ENCODE measurements at regions not wholly inside any gene's neighbourhood (a gene's known extent, or its start where the extent isn't known, plus 50 kb on each side); places are given as distances from the start of the nearest gene placed in this dataset.

DNA sequence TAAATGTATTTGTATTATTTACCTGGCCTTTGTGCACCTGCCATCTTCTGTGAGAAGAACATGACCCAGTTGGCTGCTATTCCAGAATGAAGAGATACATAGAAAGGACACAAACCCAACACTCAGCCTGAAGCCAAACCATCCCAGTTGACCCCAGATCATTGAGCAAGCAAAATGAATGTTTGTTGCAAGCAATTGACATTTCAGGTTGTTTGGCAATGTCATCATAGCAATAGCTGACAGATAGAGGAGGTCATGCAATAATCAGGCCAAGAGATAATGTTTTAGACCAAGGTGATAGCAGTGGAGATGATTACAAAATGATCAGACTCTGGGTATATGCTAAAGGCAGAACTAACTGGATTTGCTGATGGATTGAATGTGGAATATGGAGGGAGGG, 71.2 kb upstream of the TMEM164 start:
- DNase-seq (ENCODE audit: low read depth): no peak

DNA sequence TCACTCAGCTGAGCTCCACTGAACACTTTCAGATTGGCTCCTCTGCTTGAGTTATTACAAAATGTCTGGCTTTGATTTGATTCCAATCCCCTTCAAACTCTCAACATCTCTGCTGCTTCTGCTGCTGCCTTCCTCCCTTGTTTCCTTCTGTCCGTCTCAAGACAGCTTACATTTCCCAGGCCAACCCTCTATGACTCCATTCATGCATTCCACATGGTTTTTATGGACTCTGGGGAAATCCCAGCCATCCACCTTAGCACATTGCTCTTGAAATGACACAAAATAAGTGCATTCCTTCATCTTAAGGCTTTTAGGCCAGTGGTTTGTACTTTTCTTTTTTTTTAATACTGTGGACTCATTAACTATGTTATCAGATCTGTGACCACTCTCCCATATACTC, 68.5 kb upstream of the TMEM164 start:
- DNase-seq (ENCODE audit: low read depth): peak; percentile 22

DNA sequence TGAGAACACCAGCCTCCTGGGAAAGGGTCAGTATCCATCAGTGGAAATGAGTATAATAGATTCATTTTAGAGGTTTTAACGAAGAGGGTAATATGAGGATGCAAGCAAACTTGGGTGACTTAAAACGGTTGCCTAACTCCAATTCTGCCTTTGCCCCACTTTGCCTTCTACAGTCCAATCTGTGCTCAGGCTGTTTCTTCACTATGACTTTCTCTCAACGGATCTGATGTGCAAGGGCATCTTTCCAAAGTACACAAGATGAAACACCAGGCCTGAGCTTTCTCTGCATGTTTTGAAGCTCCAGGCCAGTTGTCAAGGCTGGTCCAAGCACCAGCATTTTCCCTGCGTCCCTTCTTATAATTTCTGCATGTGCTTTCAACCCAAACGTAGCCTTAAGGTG, 68.0 kb upstream of the TMEM164 start:
- DNase-seq (ENCODE audit: low read depth): peak; percentile 53

DNA sequence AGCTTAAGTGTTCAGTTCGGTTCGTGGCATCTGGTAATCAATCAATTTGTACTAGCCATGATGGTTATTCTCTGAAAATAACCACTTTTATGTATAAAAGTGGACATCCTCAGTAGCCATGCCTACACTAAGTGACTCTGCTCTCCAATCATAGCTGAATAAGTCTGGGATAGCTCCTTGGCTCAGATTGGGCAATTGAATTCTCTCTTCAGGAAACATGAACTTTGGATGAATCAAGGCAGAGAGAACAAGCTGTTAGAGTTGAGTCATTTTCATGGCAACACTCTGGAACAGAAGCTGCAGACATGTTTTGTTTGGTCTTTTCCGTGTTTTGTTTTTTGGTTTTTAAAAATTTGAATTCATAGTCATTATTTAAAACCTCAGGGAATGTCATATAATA, 66.8 kb upstream of the TMEM164 start:
- DNase-seq (ENCODE audit: low read depth): peak; percentile 62

DNA sequence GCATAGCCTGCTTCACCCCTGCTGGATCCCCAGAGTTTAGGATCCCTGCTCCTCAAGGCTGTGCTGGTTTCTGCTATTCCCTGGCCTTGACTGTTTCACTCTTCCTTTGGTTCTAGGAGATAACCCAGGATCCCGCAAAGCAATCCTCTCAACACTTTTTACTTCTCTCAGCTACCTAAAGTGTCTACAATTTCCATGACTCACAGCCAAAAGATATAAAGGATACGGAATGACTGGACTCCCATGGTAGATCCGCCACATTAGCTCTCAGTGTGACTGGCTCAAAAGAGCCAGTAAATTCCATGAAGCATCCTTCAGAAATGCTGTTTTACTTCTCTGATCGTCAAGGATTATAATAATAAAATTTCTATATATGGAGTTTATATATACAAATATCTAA, 66.3 kb upstream of the TMEM164 start:
- peak; percentile 40 for DNase-seq (ENCODE audit: low read depth)

DNA sequence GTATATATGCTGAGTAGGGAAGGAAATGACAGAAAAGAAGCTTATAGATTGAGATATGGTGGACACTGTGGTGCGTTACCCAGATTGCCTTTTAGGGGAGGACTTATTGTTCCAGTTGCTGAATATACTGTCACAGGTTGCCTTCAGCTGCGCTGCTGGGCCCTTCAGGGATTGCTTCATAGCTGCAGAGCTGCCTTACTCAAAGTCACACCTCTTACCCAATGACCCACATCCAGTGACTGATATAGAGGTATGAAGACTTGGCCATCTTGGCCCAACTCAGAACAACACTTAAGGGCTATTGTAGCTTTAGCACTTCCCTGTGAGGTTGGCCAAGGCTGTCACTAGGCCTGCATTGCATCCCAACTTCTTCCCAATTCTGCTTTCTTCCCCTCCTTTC, 63.4 kb upstream of the TMEM164 start:
- DNase-seq (ENCODE audit: low read depth): no peak

DNA sequence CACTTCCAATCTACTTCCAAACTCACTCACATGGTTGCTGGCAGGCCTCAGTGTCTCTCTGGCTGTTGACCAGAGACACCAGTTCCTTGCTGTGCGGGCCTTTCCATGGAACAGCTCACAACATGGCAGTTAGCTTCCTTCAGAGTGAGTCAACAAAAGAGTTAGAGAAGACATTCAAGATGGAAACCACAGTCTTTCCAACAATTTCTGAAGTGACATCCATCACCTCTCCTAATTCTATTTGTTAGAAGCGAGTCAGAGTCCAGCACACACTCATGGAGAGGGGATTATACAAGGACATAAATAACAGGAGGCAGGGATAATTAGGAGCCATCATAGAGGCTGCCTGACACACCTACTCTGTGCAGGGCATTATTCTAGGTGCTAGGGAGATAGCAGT, 62.5 kb upstream of the TMEM164 start:
- no peak for DNase-seq (ENCODE audit: low read depth)

DNA sequence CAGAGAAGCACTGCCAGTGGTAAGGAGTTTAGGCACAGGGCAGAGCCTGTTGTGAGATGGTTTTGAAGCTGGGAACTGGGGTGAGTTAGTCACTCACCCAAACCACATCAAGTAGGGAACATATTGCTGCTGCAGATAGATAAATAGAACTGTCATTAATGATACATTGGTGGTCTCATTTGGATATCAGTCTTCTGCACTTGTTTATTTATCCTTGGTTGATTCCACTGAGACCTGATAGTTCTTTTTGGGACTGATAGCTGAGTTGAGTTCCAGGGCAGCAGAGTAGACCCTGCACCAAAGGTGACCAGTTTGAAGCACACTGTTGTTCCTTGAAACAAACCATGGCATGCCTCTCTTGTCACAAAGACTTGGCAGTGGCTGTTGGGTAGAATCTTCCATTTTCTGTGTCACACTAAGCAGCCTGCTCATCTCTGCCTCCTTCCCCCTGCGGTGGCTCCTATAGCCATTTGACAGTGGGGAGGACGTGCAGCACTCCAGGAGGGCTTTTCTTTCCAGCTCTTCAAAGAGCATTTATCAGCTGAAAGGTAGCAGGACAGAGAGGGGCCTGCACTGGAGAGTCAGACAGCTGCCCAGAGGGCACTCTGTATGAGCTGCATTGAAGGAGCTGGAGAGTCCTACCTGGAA, 59.7 kb upstream of the TMEM164 start:
- no peak for DNase-seq (ENCODE audit: low read depth)

DNA sequence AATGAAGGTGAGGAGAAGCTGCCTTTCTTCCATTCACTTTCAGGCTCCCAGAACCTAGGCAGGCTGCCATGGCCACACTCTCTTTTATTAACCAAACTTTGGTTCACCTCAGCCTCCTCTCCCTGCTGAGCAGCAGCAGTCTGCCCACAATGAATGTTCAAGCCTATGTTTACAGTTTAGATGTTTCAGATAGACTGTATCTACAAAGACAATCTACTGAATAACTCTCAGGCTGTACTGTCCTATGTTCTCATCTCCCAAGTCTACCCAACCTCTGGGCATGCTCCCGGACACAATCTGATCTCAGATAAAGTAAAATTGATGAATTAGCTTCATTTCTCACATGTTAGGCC, 59.2 kb upstream of the TMEM164 start:
- DNase-seq (ENCODE audit: low read depth): no peak

DNA sequence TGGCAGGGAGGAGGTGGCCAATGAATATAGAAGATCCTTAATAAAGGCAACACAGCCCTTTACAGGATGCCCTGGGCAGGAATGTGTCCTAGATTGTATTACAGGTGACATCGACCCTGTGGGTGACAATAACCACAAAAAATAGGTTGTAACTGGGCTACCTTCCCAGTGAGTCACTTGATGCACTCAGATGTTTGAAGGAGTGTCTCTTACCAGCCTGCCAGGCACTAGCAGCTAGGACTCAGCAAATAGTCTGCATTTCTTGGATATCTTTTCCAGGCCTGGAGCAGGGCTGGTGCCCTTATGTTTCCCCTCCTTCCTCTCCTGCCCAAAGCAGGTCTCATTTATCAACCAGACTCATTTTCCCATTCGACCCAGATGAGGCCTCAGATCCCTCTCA, 50.9 kb upstream of the TMEM164 start:
- no peak for DNase-seq (ENCODE audit: low read depth)

DNA sequence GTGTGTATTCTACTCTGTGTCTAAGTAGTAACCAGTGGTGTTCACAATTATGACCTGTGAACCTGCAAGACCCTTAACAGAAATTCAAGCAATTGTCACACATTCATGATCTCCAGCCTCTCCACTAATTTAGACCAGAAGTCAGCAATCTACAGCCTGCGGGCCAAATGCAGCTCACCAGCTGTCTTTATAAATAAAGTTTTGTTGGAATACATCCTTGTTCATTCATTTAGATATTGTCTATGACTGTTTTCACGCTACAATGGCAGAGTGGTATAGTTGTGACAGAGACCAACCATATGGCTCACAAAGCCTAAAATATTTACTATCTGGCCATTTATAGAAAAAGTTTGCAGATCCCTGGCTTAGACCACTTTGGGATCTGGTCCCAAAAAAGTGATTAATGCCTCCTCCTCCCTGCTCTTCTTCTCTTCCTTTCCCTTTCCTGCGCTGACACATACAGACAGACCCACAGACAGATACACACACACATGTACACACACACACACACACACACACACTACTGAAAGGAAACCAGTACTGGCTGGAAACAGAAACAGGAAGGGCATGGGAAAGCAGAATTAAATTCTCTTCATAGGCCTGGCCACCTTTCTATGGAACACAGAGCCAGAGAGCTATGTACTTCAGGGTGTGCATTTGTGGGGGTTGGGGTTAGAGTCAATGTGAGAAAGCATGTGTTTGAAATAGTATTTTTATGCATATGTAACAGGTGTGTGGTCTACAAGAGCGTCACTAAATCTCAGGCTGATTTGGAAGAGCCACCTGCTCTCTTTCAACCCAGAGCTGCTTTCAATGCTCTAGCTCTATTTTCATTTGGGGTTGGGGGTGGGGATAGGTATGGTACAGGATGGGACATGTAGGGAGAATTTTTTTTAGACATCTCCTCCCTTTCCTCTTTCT, 49.7 kb upstream of the TMEM164 start:
- DNase-seq (ENCODE audit: low read depth): no peak

Measured in iris pigment epithelial cell (primary cell).